ENCODE measurements at regions not wholly inside any gene's neighbourhood (a gene's known extent, or its start where the extent isn't known, plus 50 kb on each side); places are given as distances from the start of the nearest gene placed in this dataset.
A peak's percentile ranks its signal among the peaks of the same experiment; 100 is the strongest.

GRCh38 chr3:104133630-104134029 lies 1233.1 kb upstream of the ALCAM start:
- Histone ChIP-seq H3K27me3 (replicated peaks; ENCODE audit: control insufficient read depth, insufficient read depth, low read length) (no peaks in the 10 kb centered on the region), H3K4me3 (ENCODE audit: low read depth, low read length) (no peak overlapping the region), H3K9me3 (0 out of 2 replicates have a peak, but pooled peaks cover 6% of the 10 kb centered on the region), H3K36me3 (ENCODE audit: control insufficient read depth, insufficient read depth, low read length) (no peaks in the 10 kb centered on the region), H3K4me1 (no peaks in the 10 kb centered on the region)
- H3K9me3 Mint-ChIP-seq (ENCODE audit: unreplicated experiment): peaks cover 15% of the 10 kb centered on the region
- no peak overlapping the region for H3K4me3 Mint-ChIP-seq (ENCODE audit: unreplicated experiment)
- no TSS peak for BruUV-seq (replicated peaks)
- intact Hi-C loops (cut with micrococcal nuclease; ENCODE audit: unreplicated experiment): no loop called here
- H3K4me1 Mint-ChIP-seq (ENCODE audit: low read depth, unreplicated experiment): no peaks in the 10 kb centered on the region
- no peak overlapping the region for H3K27ac Mint-ChIP-seq (ENCODE audit: unreplicated experiment)
- no peak for TF ChIP-seq CTCF (IDR thresholded peaks at IDR 0.05; ENCODE audit: insufficient read depth in 1 of 2, low read depth in 1 of 2, low read length in 1 of 2, severe bottlenecking in 1 of 2, unreplicated experiment in 1 of 2)
- H3K27me3 Mint-ChIP-seq (ENCODE audit: insufficient read depth, unreplicated experiment): no peaks in the 10 kb centered on the region
- peak in 1 of 2 experiments; percentile 5 for DNase-seq
- H3K36me3 Mint-ChIP-seq (ENCODE audit: insufficient read depth, unreplicated experiment): no peaks in the 10 kb centered on the region
- ChIA-PET POLR2A (no interaction called here), CTCF (no interaction called here)

GRCh38 chr3:104137116-104137515 lies 1229.6 kb upstream of the ALCAM start:
- no peaks in the 10 kb centered on the region for H3K27me3 Mint-ChIP-seq (ENCODE audit: insufficient read depth, unreplicated experiment)
- no peaks in the 10 kb centered on the region for H3K4me1 Mint-ChIP-seq (ENCODE audit: low read depth, unreplicated experiment)
- Histone ChIP-seq H3K9me3 (no peaks in the 10 kb centered on the region), H3K4me3 (ENCODE audit: low read depth, low read length) (no peak overlapping the region), H3K4me1 (no peaks in the 10 kb centered on the region), H3K27me3 (replicated peaks; ENCODE audit: control insufficient read depth, insufficient read depth, low read length) (no peaks in the 10 kb centered on the region), H3K36me3 (ENCODE audit: control insufficient read depth, insufficient read depth, low read length) (no peaks in the 10 kb centered on the region)
- intact Hi-C loops (cut with micrococcal nuclease; ENCODE audit: unreplicated experiment): no loop called here
- H3K27ac Mint-ChIP-seq (ENCODE audit: unreplicated experiment): no peak overlapping the region
- no peaks in the 10 kb centered on the region for H3K9me3 Mint-ChIP-seq (ENCODE audit: unreplicated experiment)
- no peak for DNase-seq
- ChIA-PET POLR2A (no interaction called here), CTCF (no interaction called here)
- H3K36me3 Mint-ChIP-seq (ENCODE audit: insufficient read depth, unreplicated experiment): no peaks in the 10 kb centered on the region
- BruUV-seq (replicated peaks): no TSS peak
- no peak overlapping the region for H3K4me3 Mint-ChIP-seq (ENCODE audit: unreplicated experiment)
- TF ChIP-seq CTCF (IDR thresholded peaks at IDR 0.05; ENCODE audit: insufficient read depth in 1 of 2, low read depth in 1 of 2, low read length in 1 of 2, severe bottlenecking in 1 of 2, unreplicated experiment in 1 of 2): no peak

GRCh38 chr3:104145164-104145563 lies 1221.5 kb upstream of the ALCAM start:
- no peak for TF ChIP-seq CTCF (IDR thresholded peaks at IDR 0.05; ENCODE audit: insufficient read depth in 1 of 2, low read depth in 1 of 2, low read length in 1 of 2, severe bottlenecking in 1 of 2, unreplicated experiment in 1 of 2)
- intact Hi-C loops (cut with micrococcal nuclease; ENCODE audit: unreplicated experiment): no loop called here
- ChIA-PET CTCF (no interaction called here), POLR2A (no interaction called here)
- no peaks in the 10 kb centered on the region for H3K9me3 Mint-ChIP-seq (ENCODE audit: unreplicated experiment)
- no peak overlapping the region for H3K27ac Mint-ChIP-seq (ENCODE audit: unreplicated experiment)
- BruUV-seq (replicated peaks): no TSS peak
- H3K36me3 ChIP-seq (ENCODE audit: control insufficient read depth, insufficient read depth, low read length): no peaks in the 10 kb centered on the region
- no peaks in the 10 kb centered on the region for H3K9me3 ChIP-seq
- no peak overlapping the region for H3K4me3 ChIP-seq (ENCODE audit: low read depth, low read length)
- no peaks in the 10 kb centered on the region for H3K27me3 Mint-ChIP-seq (ENCODE audit: insufficient read depth, unreplicated experiment)
- no peaks in the 10 kb centered on the region for H3K36me3 Mint-ChIP-seq (ENCODE audit: insufficient read depth, unreplicated experiment)
- no peaks in the 10 kb centered on the region for H3K4me1 Mint-ChIP-seq (ENCODE audit: low read depth, unreplicated experiment)
- H3K4me1 ChIP-seq: no peaks in the 10 kb centered on the region
- DNase-seq: no peak
- H3K4me3 Mint-ChIP-seq (ENCODE audit: unreplicated experiment): no peak overlapping the region
- H3K27me3 ChIP-seq (replicated peaks; ENCODE audit: control insufficient read depth, insufficient read depth, low read length): no peaks in the 10 kb centered on the region

Measured in Caco-2 (cell line).